H1 (cell line): ENCODE measurements at regions not wholly inside any gene's neighbourhood (a gene's known extent, or its start where the extent isn't known, plus 50 kb on each side); places are given as distances from the start of the nearest gene placed in this dataset.

Experiments
- CTCF ChIA-PET: fragments of 300-600 bp; sonication (Branson Sonifier 250); formaldehyde crosslinking; loops from one replicate; lab custom pipeline; 2021; ENCODE audit not compliant: partially characterized antibody; lab: Charles Lee
- POLR2A ChIA-PET: fragments of 300-600 bp; sonication (Branson Sonifier 250); formaldehyde crosslinking; loops from one replicate; lab custom pipeline; 2021; ENCODE audit warnings: inconsistent platforms; ENCODE audit not compliant: partially characterized antibody; lab: Charles Lee
- DNase-seq, 2 experiments: peaks; one replicate each; pipeline versions ENCODE4 v3.0.0 to v3.0.0-alpha.2; 2010 to 2022; ENCODE audit warnings: low spot score in 2 of 2, low read depth in 1 of 2, mixed read lengths in 1 of 2
- FAIRE-seq: peaks from 2 replicates; lab custom pipeline; 2011; peaks lifted over from hg19 to GRCh38; lab: Jason Lieb, UNC
- H2AFZ ChIP-seq: 2 replicates; pipeline ENCODE4 v1.8.1; 2012; ENCODE audit warnings: low read length, inconsistent platforms
- H2AK5ac ChIP-seq: 2 replicates; pipeline ENCODE4 v1.6.1; 2013; ENCODE audit warnings: low read depth, low read length
- H2BK120ac ChIP-seq: replicated peaks from 2 replicates; pipeline ENCODE3; 2013; ENCODE audit warnings: low read depth, low read length, inconsistent platforms
- H2BK12ac ChIP-seq: 2 replicates; pipeline ENCODE4 v1.6.1; 2013; ENCODE audit warnings: low read depth, low read length
- H2BK15ac ChIP-seq: 2 replicates; pipeline ENCODE4 v1.6.1; 2013; ENCODE audit warnings: low read length
- H2BK20ac ChIP-seq: 2 replicates; pipeline ENCODE4 v1.6.1; 2013; ENCODE audit warnings: low read length
- H2BK5ac ChIP-seq: 2 replicates; pipeline ENCODE4 v1.6.1; 2013; ENCODE audit warnings: low read depth, low read length
- H3K14ac ChIP-seq: 2 replicates; pipeline ENCODE4 v1.6.1; 2013; ENCODE audit warnings: inconsistent platforms; ENCODE audit not compliant: insufficient read length
- H3K18ac ChIP-seq: 2 replicates; pipeline ENCODE4 v1.6.1; 2013; ENCODE audit warnings: low read length; ENCODE audit errors: extremely low read depth
- H3K23ac ChIP-seq: 2 replicates; pipeline ENCODE4 v1.6.1; 2013; ENCODE audit warnings: inconsistent platforms; ENCODE audit not compliant: insufficient read length
- H3K23me2 ChIP-seq: 2 replicates; pipeline ENCODE4 v1.6.1; 2013; ENCODE audit warnings: low read depth, low read length
- H3K27ac ChIP-seq: 2 replicates; pipeline ENCODE4 v1.6.1; 2011; ENCODE audit warnings: low read depth, low read length, inconsistent platforms
- H3K27me3 ChIP-seq, 4 experiments: replicated peaks in 1 of 4; 1 replicate in 1 of 4; 2 replicates in 3 of 4; pipeline versions ENCODE4 v1.6.1 to v1.8.1; 2011 to 2013; ENCODE audit warnings: low read length in 3 of 4, mild to moderate bottlenecking in 3 of 4, inconsistent platforms in 2 of 4, mixed read lengths in 2 of 4, moderate library complexity in 1 of 4; ENCODE audit not compliant: control insufficient read depth in 3 of 4, insufficient read depth in 3 of 4; ENCODE audit errors: extremely low read depth in 1 of 4
- H3K36me3 ChIP-seq, 4 experiments: 2 replicates each; pipeline versions ENCODE4 v1.6.1 to v1.8.1; 2011 to 2013; ENCODE audit warnings: mild to moderate bottlenecking in 4 of 4, low read length in 3 of 4, moderate library complexity in 2 of 4, control low read depth in 1 of 4, inconsistent platforms in 1 of 4; ENCODE audit not compliant: insufficient read depth in 4 of 4, control insufficient read depth in 2 of 4
- H3K4ac ChIP-seq: replicated peaks from 2 replicates; pipeline ENCODE3; 2013; ENCODE audit warnings: low read length, low read depth, mixed read lengths, inconsistent platforms; ENCODE audit not compliant: insufficient read length
- H3K4me1 ChIP-seq, 4 experiments: replicated peaks in 1 of 4; 1 replicate in 1 of 4; 2 replicates in 3 of 4; pipeline versions ENCODE4 v1.6.1 to v1.8.1; 2011 to 2013; ENCODE audit warnings: low read length in 3 of 4, inconsistent platforms in 2 of 4, mixed read lengths in 1 of 4; ENCODE audit not compliant: insufficient read depth in 4 of 4, control insufficient read depth in 3 of 4
- H3K4me2 ChIP-seq, 2 experiments: 2 replicates each; pipeline versions ENCODE4 v1.6.1 to v1.8.1; 2011 to 2013; ENCODE audit warnings: low read depth in 2 of 2, low read length in 2 of 2, control low read depth in 1 of 2, inconsistent platforms in 1 of 2, mild to moderate bottlenecking in 1 of 2; ENCODE audit not compliant: insufficient read depth in 1 of 2
- H3K4me3 ChIP-seq, 4 experiments: fragments of 200-600, 300-600 bp in 1 of 4; sonication (generic), shearing (Covaris generic), sonication (Bioruptor Twin) in 1 of 4; 2 replicates each; pipeline versions ENCODE4 v1.5.1 to v1.8.1; 2011 to 2016; ENCODE audit warnings: low read length in 4 of 4, low read depth in 3 of 4, control low read depth in 2 of 4, inconsistent platforms in 2 of 4, mild to moderate bottlenecking in 2 of 4, mixed read lengths in 1 of 4, moderate library complexity in 1 of 4; ENCODE audit not compliant: insufficient read depth in 2 of 4; ENCODE audit errors: extremely low read depth in 1 of 4
- H3K56ac ChIP-seq: replicated peaks from 2 replicates; pipeline ENCODE3; 2013; ENCODE audit warnings: low read depth, mild to moderate bottlenecking, mixed read lengths, low read length, inconsistent platforms; ENCODE audit not compliant: insufficient read length
- H3K79me1 ChIP-seq: 2 replicates; pipeline ENCODE4 v1.6.1; 2013; ENCODE audit warnings: low read depth, low read length, control low read depth
- H3K79me2 ChIP-seq, 2 experiments: 2 replicates each; pipeline versions ENCODE4 v1.6.1 to v1.8.1; 2012 to 2013; ENCODE audit warnings: low read length in 2 of 2, mild to moderate bottlenecking in 2 of 2, inconsistent platforms in 1 of 2; ENCODE audit not compliant: insufficient read depth in 2 of 2, control insufficient read depth in 1 of 2
- H3K9ac ChIP-seq, 4 experiments: replicated peaks in 1 of 4; 1 replicate in 1 of 4; 2 replicates in 3 of 4; pipeline versions ENCODE4 v1.6.1 to v1.8.1; 2011 to 2013; ENCODE audit warnings: low read depth in 3 of 4, low read length in 3 of 4, control low read depth in 2 of 4, mild to moderate bottlenecking in 2 of 4, moderate library complexity in 2 of 4, inconsistent platforms in 1 of 4; ENCODE audit errors: extremely low read depth in 1 of 4
- H3K9me3 ChIP-seq, 2 experiments: 2 replicates each; pipeline versions ENCODE4 v1.6.1 to v1.8.1; 2012 to 2013; ENCODE audit warnings: mild to moderate bottlenecking in 2 of 2, moderate library complexity in 2 of 2, control low read depth in 1 of 2, inconsistent platforms in 1 of 2, low read depth in 1 of 2, low read length in 1 of 2, mixed read lengths in 1 of 2; ENCODE audit not compliant: insufficient read depth in 2 of 2
- H4K20me1 ChIP-seq, 2 experiments: replicated peaks in 1 of 2; 2 replicates each; pipeline versions ENCODE3 to v1.8.1; 2011 to 2013; ENCODE audit warnings: inconsistent platforms in 2 of 2, low read length in 2 of 2, mild to moderate bottlenecking in 1 of 2; ENCODE audit not compliant: insufficient read depth in 2 of 2, control insufficient read depth in 1 of 2
- H4K5ac ChIP-seq: 2 replicates; pipeline ENCODE4 v1.6.1; 2013; ENCODE audit warnings: low read length, low read depth, mixed read lengths, inconsistent platforms; ENCODE audit not compliant: insufficient read length
- H4K8ac ChIP-seq: 2 replicates; pipeline ENCODE4 v1.8.0; 2013; ENCODE audit warnings: mild to moderate bottlenecking, moderate library complexity, low read length, inconsistent platforms; ENCODE audit not compliant: insufficient read depth; ENCODE audit errors: extremely low read depth
- H4K91ac ChIP-seq: replicated peaks from 2 replicates; pipeline ENCODE3; 2013; ENCODE audit warnings: low read length, mixed read lengths, inconsistent platforms; ENCODE audit not compliant: insufficient read length
- CBX8 ChIP-seq: fragments of 300-800, 300-1000 bp; sonication (generic); IDR thresholded peaks from 2 replicates; pipeline ENCODE4 v1.7.1; 2016; ENCODE audit warnings: low read depth, low read length, borderline replicate concordance
- CHD2 ChIP-seq: IDR thresholded peaks from 2 replicates; pipeline ENCODE4 v1.6.1; 2012; ENCODE audit warnings: low read length, improper control_type of control experiment
- CTBP2 ChIP-seq: IDR thresholded peaks from 2 replicates; pipeline ENCODE4 v1.7.0; 2011; ENCODE audit warnings: borderline replicate concordance, mild to moderate bottlenecking, moderate library complexity, mixed read lengths, low read length; ENCODE audit not compliant: insufficient read depth, insufficient read length
- EP300 ChIP-seq, 2 experiments: IDR thresholded peaks; 1 replicate in 1 of 2; 2 replicates in 1 of 2; pipeline ENCODE4 v1.6.1; 2011 to 2012; ENCODE audit warnings: low read depth in 2 of 2, low read length in 2 of 2, mild to moderate bottlenecking in 2 of 2, borderline replicate concordance in 1 of 2, inconsistent platforms in 1 of 2, moderate library complexity in 1 of 2
- EZH2 ChIP-seq: fragments of 200-600 bp; sonication (generic); IDR thresholded peaks from 2 replicates; pipeline ENCODE4 v1.7.1; 2012; ENCODE audit warnings: low read depth, mild to moderate bottlenecking, moderate library complexity, low read length, inconsistent platforms; ENCODE audit not compliant: severe bottlenecking
- GABPA ChIP-seq: IDR thresholded peaks from 2 replicates; pipeline ENCODE4 v1.6.1; 2011; ENCODE audit warnings: mild to moderate bottlenecking, low read length, moderate library complexity, borderline replicate concordance; ENCODE audit not compliant: insufficient read depth
- JUN ChIP-seq: IDR thresholded peaks from 2 replicates; pipeline ENCODE4 v1.6.1; 2011; ENCODE audit warnings: low read depth, mild to moderate bottlenecking, improper control_type of control experiment, low read length
- KDM4A ChIP-seq: IDR thresholded peaks from one replicate; pipeline ENCODE4 v1.7.1; 2012; ENCODE audit warnings: low read depth, mild to moderate bottlenecking, moderate library complexity, low read length, inconsistent platforms; ENCODE audit not compliant: severe bottlenecking
- SRF ChIP-seq: IDR thresholded peaks from 2 replicates; pipeline ENCODE4 v1.6.1; 2011; ENCODE audit warnings: mild to moderate bottlenecking, low read depth, low read length, moderate library complexity
- WGBS, 2 experiments: shearing (Covaris generic) in 1 of 2; methylation state at CpG; one replicate each; pipeline versions ENCODE4 v1.1.6 to v1.1.7; 2013 to 2015; ENCODE audit warnings: low lambda C conversion rate in 2 of 2, mixed read lengths in 2 of 2, inconsistent platforms in 1 of 2, low coverage in 1 of 2, missing lambda C conversion rate in 1 of 2; ENCODE audit not compliant: insufficient replicate concordance in 2 of 2, insufficient coverage in 1 of 2, insufficient read length in 1 of 2; ENCODE audit errors: extremely low coverage in 1 of 2, missing lambda C conversion rate in 1 of 2; 5-methylcytosine and 5-hydroxymethylcytosine counted together

DNA sequence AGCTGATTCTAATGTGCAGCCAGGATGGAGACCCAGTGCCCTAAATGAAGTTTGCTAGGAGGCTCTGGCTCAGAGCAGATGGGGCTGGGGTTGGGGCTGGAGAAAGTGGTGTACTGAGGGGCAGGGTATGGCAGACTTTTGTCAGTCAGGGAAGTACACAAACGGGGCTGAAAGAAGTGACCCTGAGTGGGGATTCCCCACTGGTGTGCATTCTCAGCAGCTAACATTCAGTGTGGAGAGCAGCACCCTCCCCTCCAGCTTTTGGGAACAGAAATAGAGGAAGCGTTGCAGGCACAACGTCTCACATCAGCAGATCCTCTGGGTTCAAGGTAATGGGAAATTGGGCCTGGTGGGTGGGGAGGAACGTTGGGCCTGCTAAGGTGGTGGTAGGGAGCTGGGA is 89.1 kb upstream of the GCFC2 start:
- Histone ChIP-seq H4K8ac (no peak overlapping the region), H2BK20ac (no peak overlapping the region), H3K56ac (no peak overlapping the region), H3K14ac (no peak overlapping the region), H3K27me3 (no peaks in the 10 kb centered on the region), H3K36me3 (no peaks in the 10 kb centered on the region), H2BK120ac (no peak overlapping the region), H3K79me1 (no peaks in the 10 kb centered on the region), H3K23ac (no peak overlapping the region), H3K4ac (no peak overlapping the region), H2BK12ac (no peak overlapping the region), H3K9ac (no peak overlapping the region), H3K4me2 (no peak overlapping the region), H2BK15ac (no peak overlapping the region), H2BK5ac (no peak overlapping the region), H3K27ac (no peak overlapping the region), H4K5ac (no peak overlapping the region), H3K23me2 (no peaks in the 10 kb centered on the region; the same call in 1 of the 2 replicates), H3K9me3 (no peaks in the 10 kb centered on the region), H4K20me1 (no peaks in the 10 kb centered on the region), H3K4me3 (no peak overlapping the region), H3K18ac (no peak overlapping the region; the same call in 1 of the 2 replicates), H2AFZ (no peak overlapping the region), H3K79me2 (no peaks in the 10 kb centered on the region), H4K91ac (no peak overlapping the region), H2AK5ac (no peak overlapping the region), H3K4me1 (peaks cover 0 to 3% (median 1%) of the 10 kb centered on the region in 4 experiments; a peak in 2 of 7 replicates)
- FAIRE-seq (no peak), DNase-seq (no peak)
- TF ChIP-seq CTBP2 (no peak), GABPA (no peak), SRF (no peak), EP300 (IDR thresholded peaks at IDR 0.05; ENCODE audit: borderline replicate concordance in 1 of 2, low read depth in 2 of 2, low read length in 2 of 2) (no peak), KDM4A (no peak), EZH2 (no peak), JUN (no peak), CHD2 (no peak), CBX8 (no peak)
- WGBS, 2 experiments = 74% methylated on average over 3 of the region's 4 CpGs; no CpG with 5 or more reads in 1 of the 2 experiments
- CTCF ChIA-PET = interaction anchor here (0.6 kb wide), 1 partner anchor 105 kb away, joined by 3 read pairs; no protein-coding TSS in a partner anchor
- POLR2A ChIA-PET = no interaction called here
